ENCODE measurements at regions not wholly inside any gene's neighbourhood (a gene's known extent, or its start where the extent isn't known, plus 50 kb on each side); places are given as distances from the start of the nearest gene placed in this dataset.

DNA sequence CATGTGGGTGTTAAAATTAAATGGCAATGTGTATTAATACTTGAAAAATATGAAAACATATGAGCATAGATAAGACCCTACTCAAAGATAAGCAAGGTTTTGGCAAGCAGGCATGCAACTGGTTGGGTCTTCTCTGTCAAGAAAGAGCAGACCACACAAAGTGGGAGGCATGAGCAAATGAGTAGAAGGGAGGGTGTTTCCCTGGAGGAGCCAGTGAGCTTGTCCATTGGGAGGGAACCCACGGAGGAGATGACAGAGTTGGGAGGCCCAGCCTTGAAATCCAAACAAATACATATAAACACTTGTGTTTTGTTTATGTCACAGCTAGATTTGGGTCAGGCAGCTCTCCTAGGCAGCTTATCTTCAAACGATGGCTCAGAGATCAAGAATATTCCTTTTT, 134.5 kb upstream of the CXCL12 start:
- TF ChIP-seq POLR2A (IDR thresholded peaks at IDR 0.05), result no peak
- TF ChIP-seq, protein P1, sequence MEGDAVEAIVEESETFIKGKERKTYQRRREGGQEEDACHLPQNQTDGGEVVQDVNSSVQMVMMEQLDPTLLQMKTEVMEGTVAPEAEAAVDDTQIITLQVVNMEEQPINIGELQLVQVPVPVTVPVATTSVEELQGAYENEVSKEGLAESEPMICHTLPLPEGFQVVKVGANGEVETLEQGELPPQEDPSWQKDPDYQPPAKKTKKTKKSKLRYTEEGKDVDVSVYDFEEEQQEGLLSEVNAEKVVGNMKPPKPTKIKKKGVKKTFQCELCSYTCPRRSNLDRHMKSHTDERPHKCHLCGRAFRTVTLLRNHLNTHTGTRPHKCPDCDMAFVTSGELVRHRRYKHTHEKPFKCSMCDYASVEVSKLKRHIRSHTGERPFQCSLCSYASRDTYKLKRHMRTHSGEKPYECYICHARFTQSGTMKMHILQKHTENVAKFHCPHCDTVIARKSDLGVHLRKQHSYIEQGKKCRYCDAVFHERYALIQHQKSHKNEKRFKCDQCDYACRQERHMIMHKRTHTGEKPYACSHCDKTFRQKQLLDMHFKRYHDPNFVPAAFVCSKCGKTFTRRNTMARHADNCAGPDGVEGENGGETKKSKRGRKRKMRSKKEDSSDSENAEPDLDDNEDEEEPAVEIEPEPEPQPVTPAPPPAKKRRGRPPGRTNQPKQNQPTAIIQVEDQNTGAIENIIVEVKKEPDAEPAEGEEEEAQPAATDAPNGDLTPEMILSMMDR (IDR thresholded peaks at IDR 0.05), result no peak

Data from uterus (tissue), 2 donors.